Endothelial cell of umbilical vein (primary cell): ENCODE measurements at regions not wholly inside any gene's neighbourhood (a gene's known extent, or its start where the extent isn't known, plus 50 kb on each side); places are given as distances from the start of the nearest gene placed in this dataset.
"Not testable (repeated sequence)": the region's sequence is repeated elsewhere in the genome, so short reads cannot be mapped to it uniquely, and the experiment has no call there.

Experiments
- MYC ChIP-seq: IDR thresholded peaks from one replicate; pipeline ENCODE4 v1.6.1; 2011; ENCODE audit warnings: mild to moderate bottlenecking, low read depth, low read length
- POLR2A ChIP-seq: IDR thresholded peaks from 2 replicates; pipeline ENCODE4 v1.6.1; 2012; ENCODE audit warnings: low read depth, mild to moderate bottlenecking, control low read depth, low read length
- POLR2AphosphoS5 ChIP-seq: IDR thresholded peaks from 2 replicates; pipeline ENCODE4 v1.6.1; 2012; ENCODE audit warnings: low read depth, mild to moderate bottlenecking, control low read depth, low read length, moderate library complexity; ENCODE audit not compliant: insufficient read depth

DNA sequence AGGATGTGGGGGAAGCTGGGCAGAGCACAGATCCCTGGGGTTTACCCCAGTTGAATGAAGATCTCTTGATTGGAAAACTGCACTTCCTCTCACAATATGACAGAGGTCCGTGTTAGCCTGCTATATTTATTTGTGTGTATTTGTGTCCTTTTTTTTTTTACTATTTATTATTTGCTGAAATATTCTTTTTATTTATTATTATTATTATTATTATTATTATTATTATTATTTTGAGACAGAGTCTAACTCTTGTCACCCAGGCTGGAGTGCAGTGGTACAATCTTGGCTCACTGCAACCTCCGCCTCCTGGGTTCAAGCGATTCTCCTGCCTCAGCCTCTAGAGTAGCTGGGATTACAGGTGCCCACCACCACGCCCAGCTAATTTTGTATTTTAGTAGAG, 84.0 kb upstream of the USP29 start:
- not testable (repeated sequence) for TF ChIP-seq MYC, POLR2A, POLR2AphosphoS5
